ENCODE measurements at regions not wholly inside any gene's neighbourhood (a gene's known extent, or its start where the extent isn't known, plus 50 kb on each side); places are given as distances from the start of the nearest gene placed in this dataset.

GRCh38 chr2:83565626-83566025, 893.5 kb downstream of the SUCLG1 start:
- Histone ChIP-seq H3K4me1 (no peaks in the 10 kb centered on the region), H3K27me3 (no peaks in the 10 kb centered on the region), H3K36me3 (no peaks in the 10 kb centered on the region), H3K9me3 (no peaks in the 10 kb centered on the region), H3K27ac (no peak overlapping the region), H3K4me3 (no peak overlapping the region)
- DNase-seq (ENCODE audit: low spot score in 2 of 2), result no peak
- no peak for TF ChIP-seq POLR2A (IDR thresholded peaks at IDR 0.05)
- intact Hi-C loops (cut with DNase I; ENCODE audit: low total_unique reads), result no loop called here

GRCh38 chr2:83565181-83565580, 893.9 kb downstream of the SUCLG1 start:
- no peaks in the 10 kb centered on the region for H3K36me3 ChIP-seq
- H3K9me3 ChIP-seq, result no peaks in the 10 kb centered on the region
- no peaks in the 10 kb centered on the region for H3K4me1 ChIP-seq
- intact Hi-C loops (cut with DNase I; ENCODE audit: low total_unique reads), result no loop called here
- TF ChIP-seq POLR2A (IDR thresholded peaks at IDR 0.05), result no peak
- TF ChIP-seq CTCF (IDR thresholded peaks at IDR 0.05), result no peak
- no peak for TF ChIP-seq POLR2AphosphoS5 (IDR thresholded peaks at IDR 0.05)
- DNase-seq (ENCODE audit: low spot score in 2 of 2), result no peak
- no peak overlapping the region for H3K4me3 ChIP-seq
- H3K27me3 ChIP-seq, result no peaks in the 10 kb centered on the region
- H3K27ac ChIP-seq, result no peak overlapping the region

- H3K9me3 ChIP-seq, result peaks cover 0 to 5% of the 10 kb centered on the region in 2 donors
- TF ChIP-seq CTCF (IDR thresholded peaks at IDR 0.05) (no peak), POLR2A (IDR thresholded peaks at IDR 0.05) (no peak), POLR2AphosphoS5 (IDR thresholded peaks at IDR 0.05) (no peak)
- intact Hi-C loops (cut with DNase I; ENCODE audit: low total_unique reads), result no loop called here
- DNase-seq (ENCODE audit: low spot score in 2 of 2), result no peak
- H3K27ac ChIP-seq, result no peak overlapping the region
- H3K4me1 ChIP-seq, result no peaks in the 10 kb centered on the region
- H3K27me3 ChIP-seq, result no peaks in the 10 kb centered on the region
- H3K4me3 ChIP-seq, result no peak overlapping the region
- no peaks in the 10 kb centered on the region for H3K36me3 ChIP-seq
These were observed 897.5 kb downstream of the SUCLG1 start for GRCh38 chr2:83561592-83561991.

- Histone ChIP-seq H3K36me3 (no peaks in the 10 kb centered on the region), H3K27ac (no peak overlapping the region), H3K4me1 (no peaks in the 10 kb centered on the region), H3K9me3 (no peaks in the 10 kb centered on the region), H3K27me3 (no peaks in the 10 kb centered on the region), H3K4me3 (no peak overlapping the region)
- intact Hi-C loops (cut with DNase I; ENCODE audit: low total_unique reads), result no loop called here
- DNase-seq (ENCODE audit: low spot score in 2 of 2), result no peak
- TF ChIP-seq POLR2AphosphoS5 (IDR thresholded peaks at IDR 0.05) (no peak), CTCF (IDR thresholded peaks at IDR 0.05) (no peak), POLR2A (IDR thresholded peaks at IDR 0.05) (no peak)
These were observed 922.5 kb downstream of the SUCLG1 start for GRCh38 chr2:83536556-83536955.

GRCh38 chr2:83534416-83534815, 924.7 kb downstream of the SUCLG1 start:
- TF ChIP-seq POLR2A (IDR thresholded peaks at IDR 0.05) (no peak), CTCF (IDR thresholded peaks at IDR 0.05) (no peak), POLR2AphosphoS5 (IDR thresholded peaks at IDR 0.05) (no peak)

GRCh38 chr2:83531206-83531826, 927.8 kb downstream of the SUCLG1 start:
- no peak for DNase-seq (ENCODE audit: low spot score in 2 of 2)
- H3K27ac ChIP-seq, result no peak overlapping the region
- H3K4me3 ChIP-seq, result no peak overlapping the region
- H3K27me3 ChIP-seq, result no peaks in the 10 kb centered on the region
- no peaks in the 10 kb centered on the region for H3K9me3 ChIP-seq
- H3K36me3 ChIP-seq, result no peaks in the 10 kb centered on the region
- TF ChIP-seq POLR2AphosphoS5 (IDR thresholded peaks at IDR 0.05) (no peak), CTCF (IDR thresholded peaks at IDR 0.05) (no peak), POLR2A (IDR thresholded peaks at IDR 0.05) (no peak)
- intact Hi-C loops (cut with DNase I; ENCODE audit: low total_unique reads), result no loop called here
- no peaks in the 10 kb centered on the region for H3K4me1 ChIP-seq

More at GRCh38 chr2:83534416-83534815, 924.7 kb downstream of the SUCLG1 start:
- H3K9me3 ChIP-seq, result no peaks in the 10 kb centered on the region
- H3K27ac ChIP-seq, result no peak overlapping the region
- intact Hi-C loops (cut with DNase I; ENCODE audit: low total_unique reads), result no loop called here
- DNase-seq (ENCODE audit: low spot score in 2 of 2), result no peak
- H3K36me3 ChIP-seq, result no peaks in the 10 kb centered on the region
- H3K4me1 ChIP-seq, result no peaks in the 10 kb centered on the region
- H3K4me3 ChIP-seq, result no peak overlapping the region
- H3K27me3 ChIP-seq, result no peaks in the 10 kb centered on the region

Measured in breast epithelium (tissue), 4 donors.